HG02623 (cell line): ENCODE measurements at regions not wholly inside any gene's neighbourhood (a gene's known extent, or its start where the extent isn't known, plus 50 kb on each side); places are given as distances from the start of the nearest gene placed in this dataset.
"Not testable (repeated sequence)": the region's sequence is repeated elsewhere in the genome, so short reads cannot be mapped to it uniquely, and the experiment has no call there.

Source experiments
- ATAC-seq: cut with Tn5 transposase; IDR thresholded peaks from one replicate; pipeline ENCODE4 v1.9.1; 2021; ENCODE audit warnings: moderate library complexity; ENCODE audit not compliant: unreplicated experiment

DNA sequence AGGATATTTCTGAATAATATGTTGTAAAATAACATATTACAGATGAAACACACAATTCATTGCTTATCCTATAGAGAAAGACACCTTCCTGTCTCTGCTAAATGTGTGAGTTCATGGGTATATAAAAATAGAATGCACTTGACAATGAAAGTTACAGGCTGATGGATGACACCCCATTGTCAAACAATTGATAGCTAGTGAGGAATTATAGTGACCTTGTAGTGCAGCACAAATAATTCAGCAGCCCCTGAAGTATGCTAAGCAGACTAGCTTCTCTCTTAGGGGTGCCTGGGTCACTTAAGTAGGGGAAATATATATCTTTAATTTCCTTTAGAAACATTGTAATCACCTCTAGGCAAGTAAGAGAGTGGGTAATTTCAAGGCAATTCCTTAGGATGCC, 826.2 kb downstream of the CDH8 start:
- ATAC-seq, result no peak

DNA sequence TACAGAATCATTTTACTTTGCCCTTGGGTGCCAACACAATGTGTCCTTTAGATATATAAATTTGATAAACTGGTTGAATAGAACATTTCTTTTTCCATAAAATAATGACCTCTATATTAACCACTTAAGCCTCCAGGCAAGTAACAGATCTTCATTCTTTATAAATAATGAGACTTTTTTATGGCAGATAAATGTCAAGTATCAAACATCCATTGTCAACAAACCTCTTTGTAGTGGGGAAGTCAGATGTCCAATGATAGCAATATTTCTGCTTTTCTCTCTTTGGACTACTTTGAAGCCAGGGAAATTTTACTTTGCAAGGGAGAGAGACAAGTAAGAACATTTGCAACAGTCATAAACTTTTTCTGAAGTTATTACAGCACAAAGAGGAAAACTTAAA, 841.2 kb downstream of the CDH8 start:
- ATAC-seq, result no peak

DNA sequence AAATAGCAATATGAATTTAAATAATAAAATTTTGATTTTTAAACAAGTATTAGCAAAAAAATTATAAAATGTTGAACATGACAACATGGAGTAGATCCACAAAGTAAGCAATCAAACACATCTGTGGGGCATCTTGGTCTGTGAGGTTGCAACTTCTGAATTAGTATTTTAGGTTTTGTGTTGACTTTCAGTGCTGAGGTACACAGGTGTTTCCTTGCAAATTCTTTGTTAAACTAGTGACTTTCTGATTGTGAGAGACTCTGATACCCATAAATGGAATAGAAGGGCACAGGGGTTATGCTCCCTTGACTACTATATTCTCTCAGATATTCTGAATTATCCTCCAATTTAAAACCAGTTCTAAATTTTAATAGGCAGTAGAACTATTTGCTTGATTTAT, 841.7 kb downstream of the CDH8 start:
- ATAC-seq, result no peak

DNA sequence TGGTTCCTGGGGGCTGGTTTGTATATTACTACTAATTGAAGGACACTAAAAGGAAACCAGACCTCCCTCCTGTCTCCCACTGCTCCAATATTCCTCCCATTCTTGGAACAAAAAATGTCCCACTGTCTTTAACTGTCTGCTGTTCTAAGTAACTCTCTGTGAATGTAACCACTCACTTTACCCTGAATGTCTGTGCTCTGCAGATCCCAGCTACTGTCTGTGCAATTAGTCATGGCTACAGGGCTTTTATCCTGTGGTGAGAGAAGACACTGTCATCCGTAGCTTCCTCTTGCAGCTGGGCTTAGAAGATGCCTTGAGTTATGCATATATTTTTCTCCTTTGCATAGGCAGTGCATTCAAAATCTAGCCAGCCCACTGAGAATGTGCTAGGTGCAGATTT, 853.8 kb downstream of the CDH8 start:
- ATAC-seq, result no peak

DNA sequence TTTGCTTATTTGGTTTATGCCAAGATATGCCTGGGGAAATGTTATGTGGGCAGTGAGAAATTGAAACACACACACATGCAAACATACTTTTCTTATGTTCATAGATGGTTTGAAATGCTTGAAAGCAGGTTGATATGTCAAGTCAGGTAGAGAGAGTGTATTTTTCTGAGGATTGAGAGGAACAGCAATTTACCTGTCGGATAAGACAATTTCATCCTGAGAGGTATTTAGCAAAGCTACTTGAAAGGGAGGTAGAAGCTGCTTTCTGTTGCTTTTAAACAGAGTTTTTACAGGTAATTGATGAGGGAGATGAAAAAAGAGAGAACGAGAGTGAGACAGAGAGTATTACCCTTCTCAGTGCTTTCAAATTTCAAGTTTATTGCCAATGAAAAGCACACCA, 854.3 kb downstream of the CDH8 start:
- no peak for ATAC-seq

DNA sequence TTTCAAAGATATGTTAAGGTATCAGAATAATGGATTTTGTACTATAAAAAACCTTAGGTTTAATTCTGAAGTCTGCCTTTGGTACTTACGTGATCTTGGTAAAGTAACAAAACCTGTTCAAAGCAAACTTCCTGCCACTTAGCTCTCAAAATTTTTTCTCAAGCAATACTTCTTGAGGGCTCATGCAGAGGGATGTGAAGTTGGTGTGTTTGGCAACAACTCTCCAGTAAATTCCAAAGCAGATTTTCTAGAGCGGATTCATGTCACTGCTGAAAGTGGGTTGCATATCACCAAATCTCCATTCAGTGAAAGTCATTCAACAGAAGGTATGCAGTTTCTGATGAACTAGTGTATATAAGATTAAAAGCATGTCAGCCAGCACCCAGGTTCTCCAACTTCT, 856.7 kb downstream of the CDH8 start:
- ATAC-seq, result no peak

DNA sequence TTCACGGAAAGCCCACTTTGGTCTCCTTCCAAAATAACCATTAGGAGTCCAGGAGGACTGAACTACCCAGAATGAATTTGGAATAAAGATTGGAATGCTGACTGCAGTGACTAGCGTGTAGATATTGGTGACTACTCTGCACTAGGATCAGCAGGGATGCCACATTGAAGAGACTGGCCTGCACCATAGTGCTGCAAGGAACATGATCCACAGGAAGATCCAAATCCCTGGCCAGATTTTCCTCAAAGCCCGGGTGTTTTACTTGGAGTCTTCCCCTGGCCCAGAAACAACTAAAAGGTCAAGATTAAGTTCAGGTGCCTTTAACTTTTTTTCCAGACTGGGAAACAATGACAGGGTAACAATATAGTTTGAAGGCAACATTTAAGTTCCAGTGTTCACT, 870.4 kb downstream of the CDH8 start:
- no peak for ATAC-seq

DNA sequence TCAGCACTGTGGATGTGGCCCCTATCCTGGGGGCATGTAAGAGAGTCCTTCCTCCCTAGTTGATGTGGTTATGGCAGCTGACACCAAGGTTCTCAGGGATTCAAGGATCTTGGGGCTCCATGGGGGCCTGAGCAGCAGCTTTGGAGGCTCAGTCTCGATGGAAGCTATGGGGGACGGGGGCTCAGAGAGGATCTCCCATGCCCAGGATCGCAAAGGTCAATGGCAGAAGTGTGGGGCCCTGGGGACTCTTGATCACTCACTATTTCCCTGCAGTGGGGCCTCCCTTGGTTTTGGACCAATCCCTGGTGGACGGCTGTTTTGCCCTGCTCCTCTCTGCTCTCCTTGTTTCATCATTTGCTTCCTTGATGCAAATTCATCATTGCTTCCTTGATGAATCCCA, 885.9 kb downstream of the CDH8 start:
- ATAC-seq, result no peak

DNA sequence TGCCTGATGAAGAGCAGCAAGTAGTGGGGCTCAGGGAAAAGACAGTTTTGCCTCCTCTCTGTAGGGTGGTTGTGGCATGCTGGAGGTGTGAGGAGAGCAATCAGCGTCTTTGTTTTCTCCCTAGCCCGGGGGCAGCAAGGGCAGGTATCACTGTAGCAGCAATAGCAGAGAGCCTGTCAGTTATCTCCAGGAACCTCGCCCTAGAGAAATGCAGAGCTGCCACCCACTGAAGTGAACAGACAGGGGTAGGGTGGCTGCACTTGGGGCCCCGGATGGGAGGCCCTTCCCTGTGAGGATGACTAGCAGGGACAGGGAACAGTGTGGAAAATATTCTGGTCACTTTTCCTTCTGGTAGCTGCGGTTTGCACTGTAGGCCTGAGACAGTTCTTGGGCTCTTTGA, 886.5 kb downstream of the CDH8 start:
- ATAC-seq, result no peak

DNA sequence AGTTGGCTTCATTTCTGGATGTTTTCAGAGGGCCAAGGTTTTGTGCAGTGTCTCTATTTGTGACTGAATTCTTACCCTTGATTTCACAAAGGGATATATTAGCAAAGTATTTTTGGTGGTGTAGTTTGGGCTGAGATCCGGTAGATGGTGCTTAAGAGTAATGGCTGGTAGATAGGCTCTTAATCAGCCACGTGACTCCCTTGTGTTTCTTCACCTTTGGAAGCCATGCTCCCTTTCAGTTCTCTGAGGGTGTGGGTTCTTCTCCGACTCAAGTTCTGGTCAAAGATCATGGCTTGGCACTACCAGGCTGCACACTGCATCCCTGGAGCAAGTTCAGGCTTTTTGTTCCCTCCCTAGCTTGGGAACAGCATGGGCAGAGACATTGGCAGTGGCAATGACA, 887.3 kb downstream of the CDH8 start:
- ATAC-seq, result no peak

DNA sequence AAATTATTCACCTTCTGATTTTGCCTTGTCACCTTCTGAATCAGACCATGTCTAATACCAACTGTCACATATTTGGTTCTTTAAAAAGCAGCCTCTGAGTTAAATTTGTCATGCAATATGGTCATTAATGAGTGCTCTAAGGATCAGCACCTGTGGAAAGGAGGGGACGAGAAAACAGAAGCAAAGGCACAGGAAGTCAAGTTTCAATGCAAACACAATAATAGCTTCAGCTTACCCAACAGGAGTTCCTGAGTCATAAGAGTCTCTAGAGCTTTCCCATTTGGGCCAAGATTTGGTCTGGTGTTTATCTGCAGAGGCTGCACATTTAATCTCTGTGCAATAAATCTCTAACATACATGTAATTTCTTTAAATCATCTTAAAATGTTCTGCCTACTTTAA, 889.8 kb downstream of the CDH8 start:
- ATAC-seq, result no peak

DNA sequence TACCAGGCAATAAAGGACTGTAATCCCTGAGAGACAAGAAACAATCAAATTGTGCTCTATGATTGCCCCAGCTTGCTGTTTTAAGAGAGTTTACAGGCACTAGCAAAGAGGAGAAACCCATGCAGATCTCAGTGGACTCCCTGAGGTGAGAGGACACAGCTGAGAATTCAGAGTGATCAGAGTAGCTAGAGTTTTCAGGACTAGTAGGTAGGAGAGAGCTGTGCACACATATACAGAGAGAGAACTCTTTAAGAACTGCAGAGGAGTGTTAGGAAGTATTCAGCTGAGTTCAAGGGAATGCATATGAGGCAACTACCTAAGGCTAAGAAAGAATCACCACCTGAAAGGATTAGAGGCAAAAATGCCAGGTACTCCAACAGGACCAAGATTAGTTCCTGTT, 904.8 kb downstream of the CDH8 start:
- no peak for ATAC-seq

DNA sequence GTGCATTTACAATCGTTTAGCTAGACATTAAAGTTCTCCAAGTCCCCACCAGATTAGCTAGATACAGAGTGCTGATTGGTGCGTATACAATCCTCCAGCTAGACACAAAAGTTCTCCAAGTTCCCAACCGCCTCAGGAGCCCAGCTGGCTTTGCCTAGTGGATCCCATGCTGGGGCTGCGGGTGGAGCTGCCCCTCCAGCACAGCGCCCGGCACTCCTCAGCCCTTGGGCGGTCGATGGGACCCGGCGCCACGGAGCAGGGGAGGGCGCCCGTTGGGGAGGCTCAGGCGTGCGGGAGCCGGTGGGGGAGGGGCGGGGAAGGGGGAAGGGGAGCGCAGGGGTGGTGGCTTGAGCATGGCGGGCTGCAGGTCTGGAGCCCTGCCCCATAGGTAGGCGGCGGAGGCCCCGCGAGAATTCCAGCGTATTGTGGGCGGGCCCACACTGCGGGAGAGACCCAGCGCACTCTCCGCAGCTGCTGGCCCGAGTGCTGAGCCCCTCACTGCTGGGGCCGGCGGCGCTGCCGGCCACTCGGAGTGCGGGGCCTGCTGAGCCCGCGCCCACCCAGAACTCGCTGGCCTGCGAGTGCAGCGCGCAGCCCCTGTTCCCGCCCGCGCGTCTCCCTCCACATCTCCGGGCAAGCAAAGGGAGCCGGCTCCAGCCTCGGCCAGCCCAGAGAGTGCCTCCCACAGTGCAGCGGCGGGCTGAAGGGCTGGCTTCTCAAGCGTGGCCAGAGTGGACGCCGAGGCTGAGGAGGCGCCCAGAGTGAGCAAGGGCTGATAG, 907.5 kb downstream of the CDH8 start:
- no peak for ATAC-seq

DNA sequence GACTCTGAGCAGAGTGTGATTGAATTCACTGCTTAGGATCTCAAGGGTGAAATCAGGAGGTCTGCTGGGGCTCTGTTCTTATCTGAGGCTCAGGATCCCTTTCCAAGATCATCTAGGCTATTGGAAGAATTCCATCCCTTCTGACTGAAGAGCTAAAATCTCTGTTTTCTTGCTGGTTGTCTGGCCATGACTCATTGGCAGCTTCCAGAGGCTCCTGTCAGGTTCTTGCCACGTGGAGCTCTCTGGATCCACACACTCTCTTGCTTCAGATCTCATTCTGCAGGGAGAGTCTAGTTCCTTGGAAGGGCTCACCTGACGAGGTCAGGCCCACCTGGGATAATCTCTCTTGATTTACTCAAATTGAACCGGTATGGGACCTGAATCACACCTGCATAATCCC, 930.7 kb downstream of the CDH8 start:
- no peak for ATAC-seq

DNA sequence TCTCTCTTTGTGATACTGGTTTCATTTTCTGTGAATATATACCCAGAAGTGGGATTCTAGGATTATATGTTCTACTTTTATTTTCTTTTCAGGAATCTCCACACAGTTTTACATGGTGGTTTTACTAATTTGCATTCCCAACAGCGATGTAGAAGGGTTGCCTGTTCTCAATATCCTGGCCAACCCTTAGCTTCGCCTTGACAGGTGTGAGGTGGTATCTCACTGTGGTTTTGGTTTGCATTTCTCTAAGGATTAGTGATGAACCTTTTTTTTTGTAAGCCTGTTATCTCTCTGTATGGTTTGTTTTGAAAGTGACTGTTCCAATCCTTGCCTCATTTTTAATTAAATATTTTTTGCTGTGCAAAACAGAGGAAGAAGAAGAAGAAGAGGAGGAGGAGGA, 937.7 kb downstream of the CDH8 start:
- no peak for ATAC-seq

DNA sequence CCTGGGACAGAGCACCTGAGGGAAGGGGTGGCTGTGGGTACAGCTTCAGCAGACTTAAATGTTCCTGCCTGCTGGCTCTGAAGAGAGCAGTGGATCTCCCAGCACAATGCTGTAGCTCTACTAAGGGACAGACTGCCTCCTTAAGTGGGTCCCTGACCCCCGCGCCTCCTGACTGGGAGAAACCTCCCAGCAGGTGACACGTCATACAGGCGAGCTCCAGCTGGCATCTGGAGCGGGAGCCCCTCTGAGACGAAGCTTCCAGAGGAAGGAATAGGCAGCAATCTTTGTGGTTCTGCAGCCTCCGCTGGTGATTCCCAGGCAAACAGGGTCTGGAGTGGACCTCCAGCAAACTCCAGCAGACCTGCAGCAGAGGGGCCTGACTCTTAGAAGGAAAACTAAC, 944.9 kb downstream of the CDH8 start:
- ATAC-seq, result not testable (repeated sequence)

DNA sequence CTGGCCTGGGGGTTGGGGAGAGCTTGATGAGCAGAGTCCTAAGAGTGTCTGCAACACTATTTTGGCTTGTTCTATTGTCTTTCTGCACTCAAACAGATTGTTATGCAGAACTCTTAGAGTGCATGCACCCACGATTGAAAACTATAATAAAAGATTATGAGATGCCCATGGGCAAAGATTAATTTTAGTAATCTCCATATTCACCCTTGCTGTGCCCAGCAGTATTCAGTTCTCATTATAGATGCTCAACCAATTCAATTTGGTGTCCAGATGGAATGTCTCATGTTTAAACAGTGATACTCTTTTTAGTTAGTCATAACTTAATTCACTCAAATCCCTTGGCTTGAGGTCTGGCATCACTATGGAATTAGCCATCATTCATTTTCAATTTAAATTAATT, 952.5 kb downstream of the CDH8 start:
- no peak for ATAC-seq

DNA sequence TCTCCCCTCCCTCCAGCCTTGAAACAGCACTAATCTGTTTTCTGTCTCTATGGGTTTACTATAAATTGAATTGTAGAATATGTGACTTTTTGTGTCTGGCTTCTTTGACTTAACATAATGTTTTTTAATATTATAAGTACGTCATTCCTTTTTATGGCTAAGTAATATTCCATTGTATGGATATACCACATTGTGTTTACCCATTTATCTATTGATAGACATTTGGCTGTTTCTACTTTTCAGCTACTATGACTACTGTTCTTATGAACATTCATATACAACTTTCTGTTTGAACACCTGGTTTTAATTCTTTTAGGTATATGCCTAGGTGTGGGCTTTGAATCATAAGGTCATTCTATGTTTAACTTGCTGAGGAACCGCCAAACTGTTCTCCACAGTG, 961.9 kb downstream of the CDH8 start:
- ATAC-seq, result no peak

DNA sequence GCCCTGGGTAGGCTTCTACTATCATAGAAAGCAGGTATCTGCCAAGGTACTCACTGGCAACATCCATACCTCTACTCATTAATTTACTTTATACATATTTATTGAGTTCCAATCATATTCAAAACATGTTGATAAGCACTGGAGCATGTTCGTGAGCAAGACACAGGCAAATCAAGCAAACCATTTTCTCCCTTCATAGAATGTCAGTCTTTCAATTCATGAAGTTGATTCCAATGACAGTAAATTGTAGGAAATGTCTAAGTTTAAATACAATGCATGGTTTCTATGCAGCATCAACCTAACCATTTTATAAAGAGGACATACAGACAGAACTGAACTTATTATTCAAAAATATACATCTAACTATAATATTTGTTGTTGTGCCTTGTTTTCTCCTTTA, 978.6 kb downstream of the CDH8 start:
- no peak for ATAC-seq

DNA sequence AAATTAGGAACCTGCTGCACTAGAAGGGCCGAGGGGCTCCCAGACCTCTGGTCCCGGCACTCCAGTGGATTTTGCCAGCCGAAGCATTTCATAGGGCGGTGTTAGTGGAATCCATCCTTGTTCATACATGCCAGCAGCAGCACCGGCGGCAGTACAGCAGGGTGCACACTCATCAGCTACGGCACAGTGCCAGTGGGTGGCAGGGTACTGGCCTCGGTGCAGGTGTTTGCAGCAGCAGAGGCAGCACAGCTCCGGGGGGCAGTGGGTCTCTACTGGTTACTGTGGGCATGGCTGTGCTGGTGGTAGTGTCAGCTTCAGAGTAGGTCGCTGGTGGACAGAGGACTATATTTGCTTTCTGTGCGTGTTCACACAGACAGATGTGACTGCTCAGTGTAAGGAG, 985.7 kb downstream of the CDH8 start:
- no peak for ATAC-seq

DNA sequence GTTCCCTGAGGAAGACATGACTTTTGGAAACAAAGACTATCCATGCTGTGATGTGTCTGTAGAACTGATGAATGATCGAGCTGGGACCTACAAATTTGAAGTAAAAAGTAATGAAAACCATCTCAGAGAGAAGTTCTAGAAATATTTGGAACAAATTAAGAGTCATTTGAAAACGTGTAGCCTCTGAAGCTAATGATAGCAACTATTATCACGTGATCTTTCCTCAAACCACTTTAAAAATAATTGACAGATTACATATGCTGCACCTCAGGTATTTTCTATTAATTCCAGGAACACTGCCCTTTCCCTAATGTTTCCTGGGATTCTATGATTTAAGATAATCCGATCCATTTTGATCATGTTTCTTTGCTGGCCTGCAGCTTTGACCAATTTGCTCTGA, 990.3 kb downstream of the CDH8 start:
- no peak for ATAC-seq

DNA sequence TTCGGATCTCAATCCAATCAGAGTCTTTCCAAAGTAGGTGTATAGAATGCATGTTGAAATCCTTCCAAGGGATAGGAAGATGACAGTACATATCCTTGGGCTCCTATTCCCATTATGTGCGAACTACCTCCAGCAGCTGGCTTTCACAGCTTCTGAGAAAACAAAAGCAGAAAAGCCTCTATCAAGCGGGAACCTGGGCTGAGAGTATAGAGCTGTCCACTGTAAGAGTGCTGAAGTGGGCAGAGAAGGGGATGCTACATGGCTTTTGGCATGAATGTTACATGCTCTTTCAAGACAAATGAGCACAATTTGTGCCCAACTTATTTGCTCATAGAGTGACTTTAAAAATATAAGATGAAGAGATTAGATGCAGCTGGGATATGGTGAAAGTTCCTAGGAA, 993.5 kb downstream of the CDH8 start:
- no peak for ATAC-seq

DNA sequence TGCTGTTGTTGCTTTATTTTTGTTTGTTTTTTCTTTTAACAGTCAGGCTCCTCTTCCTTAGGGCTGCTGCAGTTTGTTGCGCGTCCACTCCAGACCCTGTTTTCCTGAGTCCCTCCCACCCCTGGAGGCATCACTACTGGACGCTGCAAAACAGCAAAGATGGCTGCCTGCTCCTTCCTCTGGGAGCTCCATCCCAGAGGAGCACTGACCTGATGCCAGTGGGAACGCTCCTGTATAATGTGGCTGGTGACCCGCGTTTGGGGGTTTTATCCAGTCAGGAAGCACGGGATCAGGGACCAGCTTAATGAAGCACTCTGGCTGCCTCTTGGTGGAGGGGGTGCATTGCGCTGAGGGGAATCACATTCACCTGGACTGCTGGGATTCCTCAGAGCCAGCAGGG, 1005.6 kb downstream of the CDH8 start:
- ATAC-seq, result no peak
